NAMALWA (cell line): ENCODE measurements at regions not wholly inside any gene's neighbourhood (a gene's known extent, or its start where the extent isn't known, plus 50 kb on each side); places are given as distances from the start of the nearest gene placed in this dataset.
"Not testable (repeated sequence)": the region's sequence is repeated elsewhere in the genome, so short reads cannot be mapped to it uniquely, and the experiment has no call there.

ENCODE experiments used
- DNase-seq: peaks from one replicate; pipeline ENCODE4 v3.0.0-alpha.2; 2015; ENCODE audit warnings: low spot score

- DNase-seq = no peak
Observed at GRCh38 chr13:111064661-111065060, 50.4 kb upstream of the ARHGEF7 start.

- no peak for DNase-seq
Observed at GRCh38 chr13:111062966-111063365, 52.1 kb upstream of the ARHGEF7 start.

- DNase-seq = no peak
Observed at GRCh38 chr13:111062305-111062704, 52.8 kb upstream of the ARHGEF7 start.

GRCh38 chr13:111061358-111062045, 53.6 kb upstream of the ARHGEF7 start:
- no peak for DNase-seq

GRCh38 chr13:111060237-111060919, 54.7 kb upstream of the ARHGEF7 start:
- no peak for DNase-seq

GRCh38 chr13:111058796-111059506, 56.2 kb upstream of the ARHGEF7 start:
- DNase-seq = no peak

- DNase-seq = not testable (repeated sequence)
Observed at GRCh38 chr13:111058339-111058738, 56.8 kb upstream of the ARHGEF7 start.

- DNase-seq = not testable (repeated sequence)
Observed at GRCh38 chr13:111051726-111052232, 63.3 kb upstream of the ARHGEF7 start.

- no peak for DNase-seq
Observed at GRCh38 chr13:111051041-111051725, 63.9 kb upstream of the ARHGEF7 start.

GRCh38 chr13:111050539-111050879, 64.6 kb upstream of the ARHGEF7 start:
- no peak for DNase-seq

- DNase-seq = no peak
Observed at GRCh38 chr13:111049791-111050538, 65.1 kb upstream of the ARHGEF7 start.

- no peak for DNase-seq
Observed at GRCh38 chr13:111048387-111048786, 66.7 kb upstream of the ARHGEF7 start.

- no peak for DNase-seq
Observed at GRCh38 chr13:111047326-111047725, 67.8 kb upstream of the ARHGEF7 start.

- peak; percentile 51 for DNase-seq
Observed at GRCh38 chr13:111046590-111047141, 68.4 kb upstream of the ARHGEF7 start.

GRCh38 chr13:111045170-111045569, 69.9 kb upstream of the ARHGEF7 start:
- DNase-seq = no peak

GRCh38 chr13:111044087-111044830, 70.9 kb upstream of the ARHGEF7 start:
- DNase-seq = no peak

- DNase-seq = peak; percentile 52
Observed at GRCh38 chr13:111043575-111043982, 71.5 kb upstream of the ARHGEF7 start.

GRCh38 chr13:111042661-111043226, 72.4 kb upstream of the ARHGEF7 start:
- no peak for DNase-seq

- no peak for DNase-seq
Observed at GRCh38 chr13:111040830-111041229, 74.3 kb upstream of the ARHGEF7 start.

GRCh38 chr13:111039735-111040134, 75.4 kb upstream of the ARHGEF7 start:
- no peak for DNase-seq
